Tibial nerve (tissue), 4 donors: ENCODE measurements at regions not wholly inside any gene's neighbourhood (a gene's known extent, or its start where the extent isn't known, plus 50 kb on each side); places are given as distances from the start of the nearest gene placed in this dataset.

ENCODE experiments used
- DNase-seq, 2 donors: peaks; one replicate each; pipeline ENCODE4 v3.0.0-alpha.2; 2019; ENCODE audit warnings: low spot score in 2 of 2
- H3K27ac ChIP-seq, 4 donors: fragments of 200-600 bp; sonication (generic) in 3 of 4; one replicate each; pipeline ENCODE4 v1.5.1; 2017 to 2019; ENCODE audit warnings: mild to moderate bottlenecking in 1 of 4
- H3K27me3 ChIP-seq, 2 donors: fragments of 200-600 bp; sonication (generic) in 1 of 2; one replicate each; pipeline versions ENCODE4 v1.5.1 to v1.6.0; 2017 to 2019
- H3K36me3 ChIP-seq, 3 donors: fragments of 200-600 bp; sonication (generic); one replicate each; pipeline ENCODE4 v1.5.1; 2018 to 2019
- H3K4me1 ChIP-seq, 4 donors: fragments of 200-600 bp; sonication (generic) in 3 of 4; one replicate each; pipeline ENCODE4 v1.5.1; 2017 to 2019
- H3K4me3 ChIP-seq, 4 donors: fragments of 200-600 bp; sonication (generic) in 3 of 4; one replicate each; pipeline ENCODE4 v1.5.1; 2017 to 2019; ENCODE audit warnings: mild to moderate bottlenecking in 1 of 4, moderate library complexity in 1 of 4
- H3K9me3 ChIP-seq, 4 donors: fragments of 200-600 bp; sonication (generic) in 3 of 4; one replicate each; pipeline ENCODE4 v1.5.1; 2017 to 2019
- EP300 ChIP-seq, 2 donors: sonication (generic); formaldehyde crosslinking; IDR thresholded peaks; one replicate each; pipeline ENCODE4 v1.6.1; 2017; ENCODE audit warnings: antibody characterized with exemption in 2 of 2, mild to moderate bottlenecking in 1 of 2
- POLR2A ChIP-seq, 2 donors: fragments of 450-650 bp; IDR thresholded peaks; one replicate each; pipeline ENCODE4 v1.6.1; 2017; ENCODE audit warnings: antibody characterized with exemption in 2 of 2, mild to moderate bottlenecking in 2 of 2, moderate library complexity in 2 of 2
- WGBS, 2 donors: methylation state at CpG; one replicate each; pipeline ENCODE4 v1.1.5; 2018; 5-methylcytosine and 5-hydroxymethylcytosine counted together
- TF ChIP-seq, protein P1 (sequence below), 5 experiments: fragments of 200-600 bp in 3 of 5; fragments of 450-650 bp in 2 of 5; sonication (generic) in 3 of 5; IDR thresholded peaks; one replicate each; pipeline ENCODE4 v1.5.1; 2016 to 2019; ENCODE audit warnings: antibody characterized with exemption in 5 of 5, mild to moderate bottlenecking in 3 of 5, moderate library complexity in 2 of 5

DNA sequence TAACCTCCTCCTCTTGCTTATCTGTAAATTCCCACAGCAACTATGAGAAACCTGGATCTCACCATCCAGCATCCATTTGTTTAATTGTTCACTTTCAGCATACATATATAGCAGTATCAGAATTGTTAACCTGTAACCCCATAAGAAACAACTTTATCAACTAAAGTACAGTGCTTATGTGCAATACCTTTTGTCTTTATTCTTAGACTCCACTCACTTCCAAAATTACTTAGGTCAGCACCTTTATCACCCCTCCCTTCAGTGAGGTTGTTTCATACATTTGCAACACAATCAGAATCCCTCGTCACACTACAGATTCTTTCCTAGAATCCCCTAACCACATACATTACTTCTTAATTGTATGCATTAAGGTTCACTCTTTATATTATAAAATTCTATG is 225.9 kb upstream of the NCKAP5 start:
- 91 to 96% methylated on average over 1 of the region's 1 CpG for WGBS, 2 donors

DNA sequence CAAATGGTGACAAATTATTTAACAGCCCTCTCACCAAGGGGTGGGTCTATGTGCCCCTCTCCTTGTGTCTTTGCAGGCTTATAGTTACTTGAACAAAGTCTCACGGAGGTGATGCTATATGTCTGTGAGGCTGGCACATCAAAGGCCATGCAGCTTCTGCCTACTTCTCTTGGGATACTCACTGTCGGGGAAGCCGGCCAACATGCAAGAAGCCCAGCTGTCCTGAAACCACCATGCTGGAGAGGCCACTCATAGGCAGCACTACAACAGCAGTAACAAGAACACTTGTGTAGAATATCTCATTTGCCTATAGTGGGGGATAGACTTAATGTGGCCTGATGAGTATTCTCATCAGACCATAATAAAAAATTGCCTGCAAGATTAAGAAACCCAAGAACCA is 233.7 kb upstream of the NCKAP5 start:
- H3K9me3 ChIP-seq: peaks cover 0 to 9% (median 0%) of the 10 kb centered on the region in 4 donors
- no peaks in the 10 kb centered on the region for H3K27me3 ChIP-seq
- no peaks in the 10 kb centered on the region for H3K4me1 ChIP-seq
- no peaks in the 10 kb centered on the region for H3K36me3 ChIP-seq
- TF ChIP-seq EP300 (IDR thresholded peaks at IDR 0.05): no peak
- 56 to 94% methylated on average over 3 of the region's 3 CpGs for WGBS, 2 donors
- DNase-seq: no peak
- no peak overlapping the region for H3K27ac ChIP-seq
- no peak overlapping the region for H3K4me3 ChIP-seq

More for the DNA sequence above, 225.9 kb upstream of the NCKAP5 start:
- no peak for DNase-seq
- TF ChIP-seq EP300 (IDR thresholded peaks at IDR 0.05) (no peak), POLR2A (IDR thresholded peaks at IDR 0.05) (no peak)
- TF ChIP-seq, protein P1, sequence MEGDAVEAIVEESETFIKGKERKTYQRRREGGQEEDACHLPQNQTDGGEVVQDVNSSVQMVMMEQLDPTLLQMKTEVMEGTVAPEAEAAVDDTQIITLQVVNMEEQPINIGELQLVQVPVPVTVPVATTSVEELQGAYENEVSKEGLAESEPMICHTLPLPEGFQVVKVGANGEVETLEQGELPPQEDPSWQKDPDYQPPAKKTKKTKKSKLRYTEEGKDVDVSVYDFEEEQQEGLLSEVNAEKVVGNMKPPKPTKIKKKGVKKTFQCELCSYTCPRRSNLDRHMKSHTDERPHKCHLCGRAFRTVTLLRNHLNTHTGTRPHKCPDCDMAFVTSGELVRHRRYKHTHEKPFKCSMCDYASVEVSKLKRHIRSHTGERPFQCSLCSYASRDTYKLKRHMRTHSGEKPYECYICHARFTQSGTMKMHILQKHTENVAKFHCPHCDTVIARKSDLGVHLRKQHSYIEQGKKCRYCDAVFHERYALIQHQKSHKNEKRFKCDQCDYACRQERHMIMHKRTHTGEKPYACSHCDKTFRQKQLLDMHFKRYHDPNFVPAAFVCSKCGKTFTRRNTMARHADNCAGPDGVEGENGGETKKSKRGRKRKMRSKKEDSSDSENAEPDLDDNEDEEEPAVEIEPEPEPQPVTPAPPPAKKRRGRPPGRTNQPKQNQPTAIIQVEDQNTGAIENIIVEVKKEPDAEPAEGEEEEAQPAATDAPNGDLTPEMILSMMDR (IDR thresholded peaks at IDR 0.05): no peak
- no peak overlapping the region for H3K27ac ChIP-seq
- H3K4me1 ChIP-seq: no peaks in the 10 kb centered on the region
- H3K27me3 ChIP-seq: no peaks in the 10 kb centered on the region
- no peak overlapping the region for H3K4me3 ChIP-seq
- peaks cover 0 to 39% (median 6%) of the 10 kb centered on the region in 4 donors for H3K9me3 ChIP-seq
- no peaks in the 10 kb centered on the region for H3K36me3 ChIP-seq

DNA sequence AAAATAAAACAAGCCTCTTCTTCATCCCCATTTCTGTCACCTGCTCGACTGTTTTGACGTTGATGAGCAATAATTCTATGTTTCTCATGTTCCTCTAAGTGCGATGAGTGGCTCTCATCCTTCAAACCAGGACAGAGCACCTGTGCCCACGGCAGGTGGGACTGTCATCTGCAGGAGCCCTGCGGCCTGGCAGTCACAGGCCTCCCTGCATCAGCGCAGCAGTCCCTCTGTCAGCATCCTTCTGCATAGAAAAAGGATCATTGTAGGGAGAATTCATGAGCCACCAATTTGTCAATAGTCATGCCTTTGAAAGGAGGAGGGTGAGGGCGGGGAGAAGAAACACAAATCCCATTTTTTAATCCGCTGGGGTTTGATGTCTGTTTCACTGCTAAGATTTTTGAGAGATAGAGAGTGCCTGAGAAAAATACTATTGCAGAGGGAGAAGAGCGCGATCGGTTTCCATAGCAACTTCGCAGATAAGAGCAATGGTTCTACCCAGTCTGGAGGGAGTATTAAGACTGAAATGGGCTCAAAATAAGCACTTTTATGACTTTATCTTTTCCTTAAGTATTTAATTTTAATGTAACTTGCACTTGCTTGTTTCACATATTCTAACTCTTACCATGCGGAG is 234.3 kb upstream of the NCKAP5 start:
- H3K4me1 ChIP-seq: no peaks in the 10 kb centered on the region
- WGBS, 2 donors: 83 to 90% methylated on average over 13 of the region's 13 CpGs
- TF ChIP-seq, protein P1 (IDR thresholded peaks at IDR 0.05): no peak
- TF ChIP-seq EP300 (IDR thresholded peaks at IDR 0.05): no peak
- no peak for TF ChIP-seq POLR2A (IDR thresholded peaks at IDR 0.05)
- no peaks in the 10 kb centered on the region for H3K27me3 ChIP-seq
- DNase-seq: no peak
- no peak overlapping the region for H3K27ac ChIP-seq
- peaks cover 0 to 5% (median 0%) of the 10 kb centered on the region in 4 donors for H3K9me3 ChIP-seq
- H3K4me3 ChIP-seq: no peak overlapping the region
- H3K36me3 ChIP-seq: no peaks in the 10 kb centered on the region

DNA sequence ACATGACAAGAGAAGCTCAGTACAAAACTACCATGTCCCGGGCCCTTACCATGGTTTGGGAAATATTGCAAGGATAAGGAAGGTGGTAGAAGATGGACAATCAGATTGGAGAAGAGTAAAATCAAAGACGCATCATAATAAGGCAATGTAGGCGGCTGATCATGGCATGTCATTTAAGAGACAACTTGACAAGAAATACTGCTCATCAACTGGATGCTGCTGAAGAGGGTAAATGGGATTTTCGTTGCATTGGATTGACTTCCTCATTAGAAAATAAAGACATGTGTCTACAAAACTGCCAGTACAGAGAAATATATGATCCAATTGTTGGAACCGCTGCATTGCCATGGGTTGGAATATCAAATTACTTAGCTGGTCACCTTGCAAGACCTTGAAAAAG is 238.3 kb upstream of the NCKAP5 start:
- TF ChIP-seq, protein P1 (IDR thresholded peaks at IDR 0.05): no peak
- TF ChIP-seq POLR2A (IDR thresholded peaks at IDR 0.05) (no peak), EP300 (IDR thresholded peaks at IDR 0.05) (no peak)
- Histone ChIP-seq H3K4me3 (no peak overlapping the region), H3K27ac (no peak overlapping the region), H3K36me3 (no peaks in the 10 kb centered on the region), H3K4me1 (no peaks in the 10 kb centered on the region), H3K27me3 (no peaks in the 10 kb centered on the region), H3K9me3 (no peaks in the 10 kb centered on the region)
- 87 to 91% methylated on average over 5 of the region's 5 CpGs for WGBS, 2 donors
- DNase-seq: no peak

DNA sequence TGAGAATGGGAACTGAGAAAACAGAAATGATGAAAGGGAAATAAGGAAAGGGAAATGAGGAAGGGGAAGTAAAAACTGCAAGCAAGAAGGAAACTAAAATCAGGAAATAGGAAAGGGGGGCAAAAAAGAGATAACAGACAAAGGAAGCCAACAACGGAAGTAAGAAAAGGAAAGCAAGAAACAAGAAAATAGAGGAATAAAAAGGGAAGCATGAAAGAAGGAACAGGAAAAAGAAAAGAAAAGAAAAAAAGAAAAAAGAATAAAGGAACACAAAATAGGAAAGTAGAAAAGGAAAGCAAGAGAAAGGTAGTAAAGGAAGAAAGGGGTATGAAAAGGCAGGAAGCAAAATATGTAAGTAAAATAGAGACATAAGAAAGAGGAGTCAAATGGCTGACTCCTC is 241.2 kb upstream of the NCKAP5 start:
- Histone ChIP-seq H3K4me3 (no peak overlapping the region), H3K4me1 (no peaks in the 10 kb centered on the region), H3K27ac (no peak overlapping the region), H3K27me3 (no peaks in the 10 kb centered on the region), H3K36me3 (no peaks in the 10 kb centered on the region), H3K9me3 (no peaks in the 10 kb centered on the region)
- TF ChIP-seq, protein P1 (IDR thresholded peaks at IDR 0.05): no peak
- no peak for TF ChIP-seq POLR2A (IDR thresholded peaks at IDR 0.05)
- TF ChIP-seq EP300 (IDR thresholded peaks at IDR 0.05): no peak
- no peak for DNase-seq
- WGBS, 2 donors: 79 to 84% methylated on average over 1 of the region's 1 CpG

DNA sequence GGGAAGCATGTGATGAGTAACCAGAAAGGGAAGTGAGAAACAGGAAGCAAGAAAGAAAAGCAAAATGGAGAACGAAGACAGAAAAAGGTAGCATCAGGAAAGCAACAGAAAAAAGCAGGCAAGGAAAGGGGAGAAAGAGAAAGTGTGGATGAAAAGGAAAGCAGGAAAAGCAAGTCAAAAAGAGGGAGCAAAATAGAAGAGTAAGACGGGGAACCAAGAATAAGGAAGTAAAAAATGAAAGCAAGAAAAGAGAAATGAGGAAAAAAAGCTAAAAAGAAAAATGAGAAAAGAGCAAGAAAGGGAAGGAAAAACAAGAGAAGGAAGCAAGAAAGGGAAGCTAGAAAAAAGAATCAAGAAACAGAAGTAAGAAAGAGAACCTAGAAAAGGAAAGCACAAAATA is 242.3 kb upstream of the NCKAP5 start:
- 90 to 92% methylated on average over 2 of the region's 2 CpGs for WGBS, 2 donors
- TF ChIP-seq, protein P1 (IDR thresholded peaks at IDR 0.05): no peak
- TF ChIP-seq POLR2A (IDR thresholded peaks at IDR 0.05) (no peak), EP300 (IDR thresholded peaks at IDR 0.05) (no peak)

More for the DNA sequence above, 242.3 kb upstream of the NCKAP5 start:
- Histone ChIP-seq H3K4me1 (no peaks in the 10 kb centered on the region), H3K36me3 (no peaks in the 10 kb centered on the region), H3K27ac (no peak overlapping the region), H3K4me3 (no peak overlapping the region), H3K9me3 (no peaks in the 10 kb centered on the region), H3K27me3 (no peaks in the 10 kb centered on the region)
- DNase-seq: no peak
